Colonic mucosa (tissue), 4 donors: ENCODE measurements at regions not wholly inside any gene's neighbourhood (a gene's known extent, or its start where the extent isn't known, plus 50 kb on each side); places are given as distances from the start of the nearest gene placed in this dataset.

Source experiments
- DNase-seq: peaks from one replicate; pipeline ENCODE4 v3.0.0-alpha.2; 2020
- H3K27ac ChIP-seq: fragments of 200-600 bp; one replicate; pipeline ENCODE4 v1.8.0; 2021
- H3K27me3 ChIP-seq: fragments of 200-600 bp; one replicate; pipeline ENCODE4 v1.8.0; 2021
- H3K36me3 ChIP-seq: fragments of 200-600 bp; one replicate; pipeline ENCODE4 v1.8.0; 2021
- H3K4me1 ChIP-seq: fragments of 200-600 bp; one replicate; pipeline ENCODE4 v1.8.0; 2021; ENCODE audit warnings: mild to moderate bottlenecking
- H3K4me3 ChIP-seq: fragments of 200-600 bp; one replicate; pipeline ENCODE4 v1.8.0; 2021
- H3K9ac ChIP-seq, 2 donors: one replicate each; pipeline ENCODE4 v1.7.0; 2013; ENCODE audit warnings: control low read depth in 2 of 2, low read depth in 2 of 2, low read length in 2 of 2
- H3K9me3 ChIP-seq: fragments of 200-600 bp; one replicate; pipeline ENCODE4 v1.8.0; 2021
- intact Hi-C: fragments of 100-400 bp; cut with DNase I; formaldehyde crosslinking; loops from one replicate; pipeline ENCODE4 v1.14.1; 2022
- TF ChIP-seq, protein P1 (sequence below): fragments of 200-600 bp; IDR thresholded peaks from one replicate; pipeline ENCODE4 v1.8.0; 2022; ENCODE audit warnings: antibody characterized with exemption, mild to moderate bottlenecking
- donor health status: healthy.
- donor health status: DM: no; HTN: no; CAD: no.
- donor health status: DM: no; HTN: no; CAD: no.

DNA sequence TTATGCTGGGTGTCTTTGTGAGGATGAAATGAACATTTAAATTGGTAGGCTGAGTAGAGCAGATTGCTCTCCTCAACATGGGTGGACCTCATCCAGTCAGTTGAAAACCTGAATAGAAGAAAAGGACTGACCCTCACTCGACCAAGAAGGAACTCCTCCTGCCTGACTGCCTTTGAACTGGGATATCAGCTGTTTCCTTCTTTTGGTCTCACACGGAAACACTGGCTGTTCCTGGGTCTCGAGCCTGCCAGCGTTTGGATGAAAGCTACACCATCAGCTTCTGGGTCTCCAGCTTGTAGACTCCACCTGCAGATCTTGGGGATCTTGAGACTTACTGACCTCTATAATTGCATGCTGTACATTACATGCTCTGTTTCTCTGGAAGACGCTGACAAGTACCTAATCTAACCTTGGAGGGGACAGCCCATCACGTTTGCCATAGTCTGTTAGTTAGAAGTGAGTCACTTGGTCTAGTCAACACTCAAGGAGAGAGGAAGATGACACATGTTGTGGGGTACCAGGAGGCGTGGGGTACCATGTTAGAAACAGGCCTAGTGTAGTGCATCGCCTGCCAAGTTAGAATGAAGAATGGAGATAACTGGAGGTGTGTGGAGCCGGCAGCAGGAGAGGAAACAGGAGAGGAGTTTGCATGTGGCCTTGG is 267.0 kb downstream of the MREG start:
- Histone ChIP-seq H3K4me3 (no peak overlapping the region), H3K4me1 (no peaks in the 10 kb centered on the region), H3K36me3 (no peaks in the 10 kb centered on the region), H3K9ac (no peak overlapping the region), H3K9me3 (no peaks in the 10 kb centered on the region), H3K27ac (no peak overlapping the region), H3K27me3 (no peaks in the 10 kb centered on the region)
- TF ChIP-seq, protein P1, sequence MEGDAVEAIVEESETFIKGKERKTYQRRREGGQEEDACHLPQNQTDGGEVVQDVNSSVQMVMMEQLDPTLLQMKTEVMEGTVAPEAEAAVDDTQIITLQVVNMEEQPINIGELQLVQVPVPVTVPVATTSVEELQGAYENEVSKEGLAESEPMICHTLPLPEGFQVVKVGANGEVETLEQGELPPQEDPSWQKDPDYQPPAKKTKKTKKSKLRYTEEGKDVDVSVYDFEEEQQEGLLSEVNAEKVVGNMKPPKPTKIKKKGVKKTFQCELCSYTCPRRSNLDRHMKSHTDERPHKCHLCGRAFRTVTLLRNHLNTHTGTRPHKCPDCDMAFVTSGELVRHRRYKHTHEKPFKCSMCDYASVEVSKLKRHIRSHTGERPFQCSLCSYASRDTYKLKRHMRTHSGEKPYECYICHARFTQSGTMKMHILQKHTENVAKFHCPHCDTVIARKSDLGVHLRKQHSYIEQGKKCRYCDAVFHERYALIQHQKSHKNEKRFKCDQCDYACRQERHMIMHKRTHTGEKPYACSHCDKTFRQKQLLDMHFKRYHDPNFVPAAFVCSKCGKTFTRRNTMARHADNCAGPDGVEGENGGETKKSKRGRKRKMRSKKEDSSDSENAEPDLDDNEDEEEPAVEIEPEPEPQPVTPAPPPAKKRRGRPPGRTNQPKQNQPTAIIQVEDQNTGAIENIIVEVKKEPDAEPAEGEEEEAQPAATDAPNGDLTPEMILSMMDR = no peak
- intact Hi-C loops = no loop called here
- no peak for DNase-seq

DNA sequence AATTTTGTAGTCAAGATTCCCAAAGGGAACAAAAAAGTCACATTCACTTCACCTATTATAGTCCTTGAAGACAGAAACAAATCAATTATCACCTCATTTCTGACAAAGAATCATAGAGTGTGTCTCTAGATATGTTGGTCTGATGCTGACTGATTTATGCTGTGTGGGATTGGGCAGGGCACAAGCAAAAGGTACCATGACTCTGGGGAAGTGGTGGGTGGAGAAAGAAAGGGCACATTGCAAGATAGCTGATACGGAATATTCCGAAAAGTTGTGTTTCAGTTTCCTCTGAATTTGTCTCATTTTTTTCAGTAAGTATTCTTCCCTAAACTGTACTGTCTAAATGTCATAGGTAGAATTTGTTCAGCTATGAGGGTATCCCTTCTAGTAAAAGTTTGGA is 268.0 kb downstream of the MREG start:
- H3K27ac ChIP-seq = no peak overlapping the region
- H3K4me1 ChIP-seq = no peaks in the 10 kb centered on the region
- H3K27me3 ChIP-seq = no peaks in the 10 kb centered on the region
- H3K36me3 ChIP-seq = no peaks in the 10 kb centered on the region
- DNase-seq = no peak
- H3K9ac ChIP-seq = no peak overlapping the region
- TF ChIP-seq, protein P1 = no peak
- intact Hi-C loops = no loop called here
- no peak overlapping the region for H3K4me3 ChIP-seq
- H3K9me3 ChIP-seq = no peaks in the 10 kb centered on the region

DNA sequence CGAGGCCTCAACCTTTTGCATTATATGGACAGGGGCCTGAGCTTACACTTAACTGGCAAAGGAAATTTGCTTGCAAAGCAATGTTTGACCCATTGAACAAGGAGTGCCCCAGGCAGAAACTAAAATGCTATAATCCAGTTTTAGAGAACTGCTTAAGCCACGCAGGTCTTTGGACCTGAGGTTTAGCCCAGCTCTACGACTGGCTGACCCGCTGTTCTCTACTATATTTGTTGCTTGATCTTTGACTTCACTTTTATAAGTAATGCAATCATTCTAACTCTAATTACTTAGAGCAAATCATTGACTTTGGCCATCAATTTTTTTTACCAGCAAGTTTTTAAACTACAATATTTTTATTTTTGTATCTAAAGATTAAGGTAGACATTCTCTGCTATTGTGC is 268.8 kb downstream of the MREG start:
- no peak overlapping the region for H3K4me3 ChIP-seq
- intact Hi-C loops = no loop called here
- H3K27me3 ChIP-seq = no peaks in the 10 kb centered on the region
- H3K9me3 ChIP-seq = no peaks in the 10 kb centered on the region
- no peaks in the 10 kb centered on the region for H3K36me3 ChIP-seq
- no peak overlapping the region for H3K27ac ChIP-seq
- no peak overlapping the region for H3K9ac ChIP-seq
- no peaks in the 10 kb centered on the region for H3K4me1 ChIP-seq
- no peak for DNase-seq
- TF ChIP-seq, protein P1 = no peak

DNA sequence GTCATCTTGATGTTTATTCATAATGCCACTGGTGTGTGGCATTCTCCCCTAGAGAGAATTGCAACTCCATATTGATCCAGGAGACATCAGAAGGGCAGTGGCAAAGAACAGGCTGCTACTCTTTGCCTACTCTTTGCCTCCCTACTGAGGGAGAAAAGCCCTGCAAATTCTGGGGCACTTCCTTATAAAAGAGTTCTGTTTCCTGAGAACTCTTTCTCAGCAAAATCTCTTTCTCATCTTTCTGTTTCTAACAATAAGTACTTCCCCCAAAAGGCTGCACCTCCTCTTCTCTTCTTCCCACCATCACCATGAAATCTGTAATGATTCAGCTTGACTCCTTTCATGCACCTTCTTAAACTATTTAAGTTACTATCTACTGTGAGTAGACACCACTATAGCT is 270.3 kb downstream of the MREG start:
- Histone ChIP-seq H3K9me3 (no peaks in the 10 kb centered on the region), H3K4me3 (no peak overlapping the region), H3K27me3 (no peaks in the 10 kb centered on the region), H3K4me1 (no peaks in the 10 kb centered on the region), H3K9ac (no peak overlapping the region), H3K36me3 (no peaks in the 10 kb centered on the region), H3K27ac (no peak overlapping the region)
- intact Hi-C loops = no loop called here
- DNase-seq = no peak
- TF ChIP-seq, protein P1 = no peak

DNA sequence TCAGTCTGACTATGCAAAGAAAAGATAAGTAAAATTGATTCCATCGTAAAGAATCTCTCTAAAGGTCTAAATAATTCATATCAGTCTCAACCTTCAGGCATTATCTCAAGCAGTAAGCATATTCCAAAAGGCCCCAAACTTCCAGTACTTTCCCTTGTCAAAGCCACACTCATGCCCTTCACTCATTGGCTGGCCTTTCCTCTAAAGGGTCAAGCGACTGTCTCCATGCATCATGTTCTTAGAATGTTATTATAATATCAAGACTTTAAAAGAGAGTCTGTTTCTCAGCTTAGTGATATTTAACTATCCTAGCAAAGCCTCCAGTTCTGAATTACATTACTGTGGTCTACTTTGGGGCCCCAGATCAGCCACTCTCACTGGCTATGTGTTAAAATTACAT is 271.3 kb downstream of the MREG start:
- TF ChIP-seq, protein P1 = no peak
- intact Hi-C loops = no loop called here

More for the DNA sequence above, 271.3 kb downstream of the MREG start:
- H3K36me3 ChIP-seq = no peaks in the 10 kb centered on the region
- no peaks in the 10 kb centered on the region for H3K9me3 ChIP-seq
- no peaks in the 10 kb centered on the region for H3K27me3 ChIP-seq
- no peak overlapping the region for H3K27ac ChIP-seq
- H3K9ac ChIP-seq = no peak overlapping the region
- H3K4me1 ChIP-seq = no peaks in the 10 kb centered on the region
- H3K4me3 ChIP-seq = no peak overlapping the region
- DNase-seq = no peak
